ENCODE measurements at regions not wholly inside any gene's neighbourhood (a gene's known extent, or its start where the extent isn't known, plus 50 kb on each side); places are given as distances from the start of the nearest gene placed in this dataset.

DNA sequence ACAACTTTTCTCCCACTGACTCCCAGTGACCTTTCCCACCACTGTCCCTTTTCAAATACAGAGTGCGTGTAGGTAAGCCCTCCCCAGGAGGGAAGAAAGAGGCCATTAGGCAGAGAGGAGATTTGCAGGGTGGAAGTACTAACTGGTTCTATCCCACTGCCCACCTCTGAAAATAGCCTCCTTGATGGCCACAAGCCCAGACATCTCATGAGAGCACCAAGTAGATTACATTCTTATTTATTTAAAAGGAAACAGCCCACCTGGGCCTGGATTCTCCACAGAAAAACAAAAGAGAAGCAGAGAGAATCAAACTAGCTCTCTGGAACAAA lies 445.3 kb downstream of the FOXO1 start:
- H3K4me1 Mint-ChIP-seq: peaks cover 4% of the 10 kb centered on the region
- H3K4me3 Mint-ChIP-seq: no peak overlapping the region
- H3K9me3 Mint-ChIP-seq: peaks cover 0 to 7% (median 0%) of the 10 kb centered on the region in 7 donors
- Histone ChIP-seq H3K27ac (ENCODE audit: low read depth in 1 of 2, low read length in 2 of 2) (no peak overlapping the region), H3K4me1 (ENCODE audit: control insufficient read depth in 1 of 2, insufficient read depth in 2 of 2, low read length in 2 of 2) (no peaks in the 10 kb centered on the region), H3K27me3 (ENCODE audit: control insufficient read depth in 2 of 2, insufficient read depth in 2 of 2, low read length in 2 of 2) (no peaks in the 10 kb centered on the region), H3K9me3 (replicated peaks in 1 of 2; ENCODE audit: control insufficient read depth in 1 of 2, insufficient read depth in 1 of 2, low read length in 2 of 2) (no peaks in the 10 kb centered on the region), H3K9ac (ENCODE audit: insufficient read depth, low read length, poor library complexity, severe bottlenecking) (no peak overlapping the region), H4K20me1 (ENCODE audit: insufficient read depth, low read length) (no peaks in the 10 kb centered on the region), H3K79me2 (ENCODE audit: insufficient read depth, low read length) (no peaks in the 10 kb centered on the region), H3K36me3 (replicated peaks in 1 of 2; ENCODE audit: control insufficient read depth in 1 of 2, insufficient read depth in 2 of 2, low read length in 2 of 2) (no peaks in the 10 kb centered on the region), H2AFZ (ENCODE audit: insufficient read depth, low read depth, low read length, poor library complexity, severe bottlenecking) (no peak overlapping the region), H3K4me2 (replicated peaks; ENCODE audit: extremely low read depth, low read length, poor library complexity, severe bottlenecking) (no peak overlapping the region), H3K4me3 (replicated peaks in 1 of 3; ENCODE audit: low read depth in 2 of 3, low read length in 3 of 3) (no peak overlapping the region)
- H3K27ac Mint-ChIP-seq: no peak overlapping the region
- peaks cover 0 to 7% (median 5%) of the 10 kb centered on the region in 3 donors for H3K27me3 Mint-ChIP-seq (ENCODE audit: low read depth in 3 of 3)
- no peak for DNase-seq
- TF ChIP-seq, protein P1, sequence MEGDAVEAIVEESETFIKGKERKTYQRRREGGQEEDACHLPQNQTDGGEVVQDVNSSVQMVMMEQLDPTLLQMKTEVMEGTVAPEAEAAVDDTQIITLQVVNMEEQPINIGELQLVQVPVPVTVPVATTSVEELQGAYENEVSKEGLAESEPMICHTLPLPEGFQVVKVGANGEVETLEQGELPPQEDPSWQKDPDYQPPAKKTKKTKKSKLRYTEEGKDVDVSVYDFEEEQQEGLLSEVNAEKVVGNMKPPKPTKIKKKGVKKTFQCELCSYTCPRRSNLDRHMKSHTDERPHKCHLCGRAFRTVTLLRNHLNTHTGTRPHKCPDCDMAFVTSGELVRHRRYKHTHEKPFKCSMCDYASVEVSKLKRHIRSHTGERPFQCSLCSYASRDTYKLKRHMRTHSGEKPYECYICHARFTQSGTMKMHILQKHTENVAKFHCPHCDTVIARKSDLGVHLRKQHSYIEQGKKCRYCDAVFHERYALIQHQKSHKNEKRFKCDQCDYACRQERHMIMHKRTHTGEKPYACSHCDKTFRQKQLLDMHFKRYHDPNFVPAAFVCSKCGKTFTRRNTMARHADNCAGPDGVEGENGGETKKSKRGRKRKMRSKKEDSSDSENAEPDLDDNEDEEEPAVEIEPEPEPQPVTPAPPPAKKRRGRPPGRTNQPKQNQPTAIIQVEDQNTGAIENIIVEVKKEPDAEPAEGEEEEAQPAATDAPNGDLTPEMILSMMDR (IDR thresholded peaks at IDR 0.05): no peak
- intact Hi-C loops (cut with micrococcal nuclease): no loop called here
- H3K36me3 Mint-ChIP-seq: no peaks in the 10 kb centered on the region
- no CpG with 5 or more reads among the region's 1 CpG for WGBS (ENCODE audit: insufficient coverage)

DNA sequence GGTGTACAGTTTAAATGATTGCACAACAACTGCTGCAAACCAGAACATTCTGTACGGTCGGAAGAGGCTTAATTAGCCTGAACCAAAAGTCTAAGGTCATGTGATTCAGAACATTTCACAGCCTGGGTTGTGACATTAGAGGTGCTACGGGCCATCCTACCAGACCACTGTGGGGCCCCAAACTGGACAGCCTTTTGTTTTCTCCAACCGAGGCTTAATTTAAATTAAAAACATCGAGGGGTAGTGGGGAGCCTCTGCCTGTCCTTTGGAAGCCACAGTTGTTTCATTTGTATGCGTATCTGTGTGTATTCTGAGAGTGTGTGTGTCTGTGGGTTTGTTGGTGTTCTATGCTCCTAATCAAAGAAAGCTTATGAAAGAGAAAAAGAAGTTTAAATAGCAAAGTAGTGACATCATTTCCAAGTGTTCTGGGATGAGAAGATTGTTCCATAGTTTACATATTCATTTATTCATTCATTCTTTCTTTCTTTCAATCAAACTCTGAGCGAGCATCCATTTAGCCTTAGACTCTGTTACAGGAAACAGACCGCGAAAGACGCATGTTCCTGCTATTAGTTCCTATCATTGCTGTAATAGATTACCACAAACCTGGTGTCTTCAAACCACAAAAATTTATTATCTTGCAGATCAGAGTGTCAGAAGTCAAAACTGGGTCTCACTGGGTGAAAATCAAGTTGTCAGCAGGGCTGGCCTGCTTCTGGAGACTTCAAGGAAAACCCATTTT lies 444.8 kb downstream of the FOXO1 start:
- H3K36me3 Mint-ChIP-seq: no peaks in the 10 kb centered on the region
- 28% methylated on average over 10 of the region's 10 CpGs for WGBS (ENCODE audit: insufficient coverage)
- intact Hi-C loops (cut with micrococcal nuclease): no loop called here
- TF ChIP-seq, protein P1 (IDR thresholded peaks at IDR 0.05): no peak
- no peaks in the 10 kb centered on the region for H4K20me1 ChIP-seq (ENCODE audit: insufficient read depth, low read length)
- H3K27me3 Mint-ChIP-seq (ENCODE audit: low read depth in 3 of 3): peaks cover 0 to 6% (median 5%) of the 10 kb centered on the region in 3 donors
- no peak overlapping the region for H3K27ac Mint-ChIP-seq
- H3K9me3 ChIP-seq (replicated peaks in 1 of 2; ENCODE audit: control insufficient read depth in 1 of 2, insufficient read depth in 1 of 2, low read length in 2 of 2): no peaks in the 10 kb centered on the region
- no peak overlapping the region for H3K4me2 ChIP-seq (replicated peaks; ENCODE audit: extremely low read depth, low read length, poor library complexity, severe bottlenecking)
- H3K4me3 ChIP-seq (replicated peaks in 1 of 3; ENCODE audit: low read depth in 2 of 3, low read length in 3 of 3): no peak overlapping the region
- no peak overlapping the region for H3K27ac ChIP-seq (ENCODE audit: low read depth in 1 of 2, low read length in 2 of 2)
- H3K79me2 ChIP-seq (ENCODE audit: insufficient read depth, low read length): no peaks in the 10 kb centered on the region
- H3K27me3 ChIP-seq (ENCODE audit: control insufficient read depth in 2 of 2, insufficient read depth in 2 of 2, low read length in 2 of 2): no peaks in the 10 kb centered on the region
- no peak overlapping the region for H2AFZ ChIP-seq (ENCODE audit: insufficient read depth, low read depth, low read length, poor library complexity, severe bottlenecking)
- no peak for DNase-seq
- peak overlapping the region in 1 of 2 donors; percentile 24 for H3K4me3 Mint-ChIP-seq
- no peaks in the 10 kb centered on the region for H3K4me1 ChIP-seq (ENCODE audit: control insufficient read depth in 1 of 2, insufficient read depth in 2 of 2, low read length in 2 of 2)
- no peaks in the 10 kb centered on the region for H3K36me3 ChIP-seq (replicated peaks in 1 of 2; ENCODE audit: control insufficient read depth in 1 of 2, insufficient read depth in 2 of 2, low read length in 2 of 2)
- no peak overlapping the region for H3K9ac ChIP-seq (ENCODE audit: insufficient read depth, low read length, poor library complexity, severe bottlenecking)
- H3K4me1 Mint-ChIP-seq: peaks cover 4% of the 10 kb centered on the region
- peaks cover 0 to 2% (median 0%) of the 10 kb centered on the region in 7 donors for H3K9me3 Mint-ChIP-seq
